ENCODE measurements at regions not wholly inside any gene's neighbourhood (a gene's known extent, or its start where the extent isn't known, plus 50 kb on each side); places are given as distances from the start of the nearest gene placed in this dataset.

GRCh38 chr11:93074352-93074751 lies 104.9 kb downstream of the MTNR1B start:
- H3K4me1 ChIP-seq, result no peaks in the 10 kb centered on the region
- no peaks in the 10 kb centered on the region for H3K9me3 ChIP-seq
- no peaks in the 10 kb centered on the region for H3K36me3 ChIP-seq
- H3K4me3 ChIP-seq, result no peak overlapping the region
- no peak for TF ChIP-seq CTCF (IDR thresholded peaks at IDR 0.05 in 4 of 5, conservative IDR thresholded peaks at IDR 0.05 in 1 of 5)
- TF ChIP-seq POLR2A (IDR thresholded peaks at IDR 0.05), result no peak
- intact Hi-C loops (cut with DNase I; ENCODE audit: low total_unique reads) (no loop called here), in situ Hi-C loops (cut with MboI; ENCODE audit: low sequenced_read_pairs in 4 of 4) (no loop called here)
- H3K27me3 ChIP-seq, result no peaks in the 10 kb centered on the region
- ATAC-seq (no peak), DNase-seq (no peak)
- no peak overlapping the region for H3K27ac ChIP-seq

- in situ Hi-C loops (cut with MboI; ENCODE audit: low sequenced_read_pairs in 4 of 4), result no loop called here
- TF ChIP-seq CTCF (IDR thresholded peaks at IDR 0.05 in 4 of 5, conservative IDR thresholded peaks at IDR 0.05 in 1 of 5), result no peak
- no peak for TF ChIP-seq POLR2A (IDR thresholded peaks at IDR 0.05)
These were observed 106.3 kb downstream of the MTNR1B start for GRCh38 chr11:93075782-93076181.

GRCh38 chr11:93080146-93080759 lies 110.8 kb downstream of the MTNR1B start:
- TF ChIP-seq CTCF (IDR thresholded peaks at IDR 0.05 in 4 of 5, conservative IDR thresholded peaks at IDR 0.05 in 1 of 5) (no peak), POLR2A (IDR thresholded peaks at IDR 0.05) (no peak)
- H3K9me3 ChIP-seq, result no peaks in the 10 kb centered on the region
- no peak overlapping the region for H3K4me3 ChIP-seq
- no peaks in the 10 kb centered on the region for H3K4me1 ChIP-seq
- intact Hi-C loops (cut with DNase I; ENCODE audit: low total_unique reads), result no loop called here
- DNase-seq (no peak), ATAC-seq (no peak)
- H3K36me3 ChIP-seq, result no peaks in the 10 kb centered on the region
- in situ Hi-C loops (cut with MboI; ENCODE audit: low sequenced_read_pairs in 4 of 4), result no loop called here
- no peak overlapping the region for H3K27ac ChIP-seq
- H3K27me3 ChIP-seq, result no peaks in the 10 kb centered on the region

More at GRCh38 chr11:93075782-93076181, 106.3 kb downstream of the MTNR1B start:
- no peak overlapping the region for H3K4me3 ChIP-seq
- DNase-seq, result no peak
- H3K4me1 ChIP-seq, result no peaks in the 10 kb centered on the region
- ATAC-seq, result no peak
- no peak overlapping the region for H3K27ac ChIP-seq
- H3K9me3 ChIP-seq, result no peaks in the 10 kb centered on the region
- H3K27me3 ChIP-seq, result no peaks in the 10 kb centered on the region
- no peaks in the 10 kb centered on the region for H3K36me3 ChIP-seq
- intact Hi-C loops (cut with DNase I; ENCODE audit: low total_unique reads), result no loop called here

- DNase-seq (no peak), ATAC-seq (no peak)
- Histone ChIP-seq H3K36me3 (no peaks in the 10 kb centered on the region), H3K4me1 (no peaks in the 10 kb centered on the region), H3K4me3 (no peak overlapping the region), H3K27me3 (no peaks in the 10 kb centered on the region), H3K9me3 (no peaks in the 10 kb centered on the region), H3K27ac (no peak overlapping the region)
- TF ChIP-seq CTCF (IDR thresholded peaks at IDR 0.05 in 4 of 5, conservative IDR thresholded peaks at IDR 0.05 in 1 of 5), result no peak
- no peak for TF ChIP-seq POLR2A (IDR thresholded peaks at IDR 0.05)
- in situ Hi-C loops (cut with MboI; ENCODE audit: low sequenced_read_pairs in 4 of 4) (no loop called here), intact Hi-C loops (cut with DNase I; ENCODE audit: low total_unique reads) (no loop called here)
These were observed 112.2 kb downstream of the MTNR1B start for GRCh38 chr11:93081694-93082093.

- no peak for TF ChIP-seq CTCF (IDR thresholded peaks at IDR 0.05 in 4 of 5, conservative IDR thresholded peaks at IDR 0.05 in 1 of 5)
- TF ChIP-seq POLR2A (IDR thresholded peaks at IDR 0.05), result no peak
- intact Hi-C loops (cut with DNase I; ENCODE audit: low total_unique reads), result no loop called here
These were observed 113.4 kb downstream of the MTNR1B start for GRCh38 chr11:93082900-93083299.

More at GRCh38 chr11:93082900-93083299, 113.4 kb downstream of the MTNR1B start:
- no peak for ATAC-seq
- no peaks in the 10 kb centered on the region for H3K27me3 ChIP-seq
- H3K36me3 ChIP-seq, result no peaks in the 10 kb centered on the region
- H3K9me3 ChIP-seq, result no peaks in the 10 kb centered on the region
- no peak overlapping the region for H3K4me3 ChIP-seq
- H3K4me1 ChIP-seq, result no peaks in the 10 kb centered on the region
- DNase-seq, result no peak
- in situ Hi-C loops (cut with MboI; ENCODE audit: low sequenced_read_pairs in 4 of 4), result no loop called here
- H3K27ac ChIP-seq, result no peak overlapping the region
